Caco-2 (cell line): ENCODE measurements at regions not wholly inside any gene's neighbourhood (a gene's known extent, or its start where the extent isn't known, plus 50 kb on each side); places are given as distances from the start of the nearest gene placed in this dataset.
"Not testable (repeated sequence)": the region's sequence is repeated elsewhere in the genome, so short reads cannot be mapped to it uniquely, and the experiment has no call there.

Experiments
- BruUV-seq: library from RNA; stranded (reverse); fragments of 400-500 nt; replicated peaks from 2 replicates; lab custom pipeline; 2021; lab: Mats Ljungman, UMichigan
- CTCF ChIA-PET: fragments of 300-600 bp; sonication (Branson Sonifier 250); formaldehyde crosslinking; loops from one replicate; lab custom pipeline; 2022; ENCODE audit warnings: antibody characterized with exemption; lab: Charles Lee
- POLR2A ChIA-PET: fragments of 300-600 bp; sonication (Branson Sonifier 250); formaldehyde crosslinking; loops from one replicate; lab custom pipeline; 2022; ENCODE audit warnings: antibody characterized with exemption; lab: Charles Lee
- DNase-seq, 2 experiments: peaks; one replicate each; pipeline versions ENCODE4 v3.0.0 to v3.0.0-alpha.2; 2020 to 2022
- H3K27me3 ChIP-seq: replicated peaks from 2 replicates; pipeline ENCODE4 v1.6.0; 2011; ENCODE audit warnings: low read length; ENCODE audit not compliant: control insufficient read depth, insufficient read depth
- H3K36me3 ChIP-seq: 2 replicates; pipeline ENCODE4 v1.5.1; 2011; ENCODE audit warnings: low read length; ENCODE audit not compliant: control insufficient read depth, insufficient read depth
- H3K4me1 ChIP-seq: fragments of 250-450 bp; sonication (Bioruptor Pico); 2 replicates; pipeline ENCODE4 v1.5.1; 2020; ENCODE audit warnings: mild to moderate bottlenecking
- H3K4me3 ChIP-seq: 2 replicates; pipeline ENCODE4 v1.5.1; 2011; ENCODE audit warnings: low read depth, mild to moderate bottlenecking, control low read depth, low read length
- H3K9me3 ChIP-seq: fragments of 250-450 bp; sonication (Bioruptor Pico); 2 replicates; pipeline ENCODE4 v1.5.1; 2020; ENCODE audit warnings: mild to moderate bottlenecking, moderate library complexity
- H3K27ac Mint-ChIP-seq: one replicate; pipeline ENCODE4 v1.8.0; 2022; ENCODE audit warnings: mixed read lengths; ENCODE audit not compliant: unreplicated experiment
- H3K27me3 Mint-ChIP-seq: one replicate; pipeline ENCODE4 v1.8.0; 2022; ENCODE audit warnings: mixed read lengths; ENCODE audit not compliant: insufficient read depth, unreplicated experiment
- H3K36me3 Mint-ChIP-seq: one replicate; pipeline ENCODE4 v1.8.0; 2022; ENCODE audit warnings: mild to moderate bottlenecking, mixed read lengths; ENCODE audit not compliant: insufficient read depth, unreplicated experiment
- H3K4me1 Mint-ChIP-seq: one replicate; pipeline ENCODE4 v1.8.0; 2022; ENCODE audit warnings: low read depth, mixed read lengths; ENCODE audit not compliant: unreplicated experiment
- H3K4me3 Mint-ChIP-seq: one replicate; pipeline ENCODE4 v1.8.0; 2022; ENCODE audit warnings: mild to moderate bottlenecking, moderate library complexity, mixed read lengths; ENCODE audit not compliant: unreplicated experiment
- H3K9me3 Mint-ChIP-seq: one replicate; pipeline ENCODE4 v1.8.0; 2022; ENCODE audit warnings: mixed read lengths; ENCODE audit not compliant: unreplicated experiment
- CTCF ChIP-seq, 2 experiments: fragments of 200-600 bp in 1 of 2; IDR thresholded peaks; 1 replicate in 1 of 2; 2 replicates in 1 of 2; pipeline versions ENCODE4 v1.5.1 to v1.8.0; 2011 to 2022; ENCODE audit warnings: antibody characterized with exemption in 1 of 2, control low read depth in 1 of 2, inconsistent platforms in 1 of 2, low read depth in 1 of 2, low read length in 1 of 2, mild to moderate bottlenecking in 1 of 2, moderate library complexity in 1 of 2; ENCODE audit not compliant: insufficient read depth in 1 of 2, severe bottlenecking in 1 of 2, unreplicated experiment in 1 of 2
- intact Hi-C: fragments of 100-400 bp; cut with micrococcal nuclease; formaldehyde crosslinking; loops from one replicate; pipeline ENCODE4 v1.10.0; 2022; ENCODE audit not compliant: unreplicated experiment

DNA sequence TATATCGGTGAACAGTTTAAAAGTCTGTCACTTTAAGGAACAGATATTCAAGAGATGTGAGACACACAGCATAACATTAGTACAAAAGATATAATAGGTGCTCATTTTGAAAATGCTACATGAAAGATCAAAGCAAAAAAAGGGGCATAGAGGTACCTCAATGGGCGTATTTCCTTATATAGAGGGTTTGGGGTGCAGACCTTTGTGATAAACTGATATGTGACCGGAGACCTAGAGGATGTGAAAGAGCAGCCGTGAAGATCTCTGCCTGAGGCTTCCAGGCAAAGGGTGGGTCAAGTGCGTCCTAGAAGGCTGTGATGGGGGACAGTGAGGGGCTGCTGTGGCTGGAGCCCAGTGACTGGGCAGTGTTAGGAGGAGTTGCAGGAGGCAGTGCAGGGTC, 551.4 kb downstream of the ETS1 start:
- H3K9me3 Mint-ChIP-seq = no peaks in the 10 kb centered on the region
- H3K27me3 ChIP-seq = no peaks in the 10 kb centered on the region
- BruUV-seq = no TSS peak
- CTCF ChIA-PET = no interaction called here
- peaks cover 14% of the 10 kb centered on the region for H3K27me3 Mint-ChIP-seq
- intact Hi-C loops = no loop called here
- no peaks in the 10 kb centered on the region for H3K36me3 Mint-ChIP-seq
- no peak for TF ChIP-seq CTCF (IDR thresholded peaks at IDR 0.05; ENCODE audit: insufficient read depth in 1 of 2, low read depth in 1 of 2, low read length in 1 of 2, severe bottlenecking in 1 of 2, unreplicated experiment in 1 of 2)
- no peaks in the 10 kb centered on the region for H3K36me3 ChIP-seq
- no peaks in the 10 kb centered on the region for H3K9me3 ChIP-seq
- H3K4me1 Mint-ChIP-seq = peaks cover under 1% of the 10 kb centered on the region
- POLR2A ChIA-PET = no interaction called here
- H3K4me1 ChIP-seq = no peaks in the 10 kb centered on the region
- no peak overlapping the region for H3K4me3 Mint-ChIP-seq
- no peak for DNase-seq
- no peak overlapping the region for H3K27ac Mint-ChIP-seq
- no peak overlapping the region for H3K4me3 ChIP-seq

- peaks cover 10% of the 10 kb centered on the region for H3K27me3 Mint-ChIP-seq
- CTCF ChIA-PET = interaction anchor here (1.0 to 2.0 kb wide), 2 partner anchors 126 to 600 kb away, joined by 4 to 7 read pairs; no protein-coding TSS in a partner anchor
- H3K36me3 ChIP-seq, H3K9me3 Mint-ChIP-seq, POLR2A ChIA-PET, H3K4me3 ChIP-seq, H3K9me3 ChIP-seq, H3K4me3 Mint-ChIP-seq, BruUV-seq, H3K27ac Mint-ChIP-seq, H3K4me1 ChIP-seq, H3K36me3 Mint-ChIP-seq, H3K4me1 Mint-ChIP-seq, H3K27me3 ChIP-seq: not testable (repeated sequence)
- intact Hi-C loops = loop anchor here (1.0 to 5.0 kb wide), 7 partner anchors 127 to 1589 kb away; no protein-coding TSS in a partner anchor
- DNase-seq = peak; percentile 58 to 70
- peak; percentile 89 to 91 for TF ChIP-seq CTCF (IDR thresholded peaks at IDR 0.05; ENCODE audit: insufficient read depth in 1 of 2, low read depth in 1 of 2, low read length in 1 of 2, severe bottlenecking in 1 of 2, unreplicated experiment in 1 of 2)
These were observed 555.7 kb downstream of the ETS1 start for GRCh38 chr11:128031538-128032134.

DNA sequence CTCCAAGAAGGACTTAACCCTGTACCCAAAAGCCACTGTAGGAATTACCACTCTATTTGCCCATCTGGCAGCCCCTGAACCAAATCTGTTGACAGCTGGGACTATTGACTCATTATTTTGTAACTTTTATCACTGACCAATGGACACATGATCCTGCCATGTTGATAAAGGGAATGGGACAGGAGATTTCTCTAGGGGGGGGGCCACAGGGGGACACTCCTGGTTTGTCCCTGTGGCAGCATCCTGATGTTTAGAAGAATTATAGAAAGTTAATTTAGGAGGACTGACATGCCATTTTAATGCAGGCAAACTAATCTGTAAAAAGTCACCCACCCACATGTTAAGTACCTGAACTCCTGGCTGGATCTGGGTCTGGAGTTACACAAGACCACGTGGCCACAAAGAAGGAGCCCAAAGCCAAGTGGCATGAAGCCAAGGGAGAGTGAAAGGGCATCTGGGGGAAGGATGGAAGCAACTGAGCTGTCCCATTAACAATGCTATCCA, 558.1 kb downstream of the ETS1 start:
- H3K36me3 Mint-ChIP-seq = no peaks in the 10 kb centered on the region
- H3K27me3 Mint-ChIP-seq = peaks cover 10% of the 10 kb centered on the region
- Histone ChIP-seq H3K27me3 (no peaks in the 10 kb centered on the region; the same call in 1 of the 2 replicates), H3K4me1 (no peaks in the 10 kb centered on the region), H3K4me3 (no peak overlapping the region), H3K9me3 (no peaks in the 10 kb centered on the region), H3K36me3 (no peaks in the 10 kb centered on the region)
- H3K9me3 Mint-ChIP-seq = no peaks in the 10 kb centered on the region
- H3K27ac Mint-ChIP-seq = no peak overlapping the region
- CTCF ChIA-PET = no interaction called here
- no peak overlapping the region for H3K4me3 Mint-ChIP-seq
- POLR2A ChIA-PET = no interaction called here
- H3K4me1 Mint-ChIP-seq = peaks cover 7% of the 10 kb centered on the region
- BruUV-seq = no TSS peak
- no peak for DNase-seq
- TF ChIP-seq CTCF (IDR thresholded peaks at IDR 0.05; ENCODE audit: insufficient read depth in 1 of 2, low read depth in 1 of 2, low read length in 1 of 2, severe bottlenecking in 1 of 2, unreplicated experiment in 1 of 2) = no peak
- intact Hi-C loops = no loop called here
